CD14-positive monocyte (primary cell): ENCODE measurements at regions not wholly inside any gene's neighbourhood (a gene's known extent, or its start where the extent isn't known, plus 50 kb on each side); places are given as distances from the start of the nearest gene placed in this dataset.

Source experiments
- DNase-seq, 3 donors: peaks; one replicate each; pipeline ENCODE4 v3.0.0-alpha.2; 2011 to 2022
- H2AFZ ChIP-seq: 2 replicates; pipeline ENCODE4 v1.6.0; 2012; ENCODE audit warnings: mild to moderate bottlenecking, low read depth, low read length, inconsistent platforms; ENCODE audit not compliant: insufficient read depth, poor library complexity, severe bottlenecking
- H3K27ac ChIP-seq, 2 donors: 1 replicate in 1 of 2; 2 replicates in 1 of 2; pipeline ENCODE4 v1.5.1; 2012 to 2013; ENCODE audit warnings: low read length in 2 of 2, control low read depth in 1 of 2, inconsistent platforms in 1 of 2, low read depth in 1 of 2, mild to moderate bottlenecking in 1 of 2
- H3K27me3 ChIP-seq, 2 donors: one replicate each; pipeline versions ENCODE4 v1.6.0 to v1.6.1; 2011 to 2013; ENCODE audit warnings: low read length in 2 of 2; ENCODE audit not compliant: control insufficient read depth in 2 of 2, insufficient read depth in 2 of 2
- H3K36me3 ChIP-seq, 2 donors: replicated peaks in 1 of 2; 1 replicate in 1 of 2; 2 replicates in 1 of 2; pipeline versions ENCODE4 v1.5.1 to v1.6.1; 2012 to 2013; ENCODE audit warnings: low read length in 2 of 2, control low read depth in 1 of 2, inconsistent platforms in 1 of 2, mild to moderate bottlenecking in 1 of 2; ENCODE audit not compliant: insufficient read depth in 2 of 2, control insufficient read depth in 1 of 2
- H3K4me1 ChIP-seq, 2 donors: 1 replicate in 1 of 2; 2 replicates in 1 of 2; pipeline versions ENCODE4 v1.5.1 to v1.6.1; 2012 to 2013; ENCODE audit warnings: low read length in 2 of 2, control low read depth in 1 of 2, inconsistent platforms in 1 of 2, mild to moderate bottlenecking in 1 of 2, moderate library complexity in 1 of 2; ENCODE audit not compliant: insufficient read depth in 2 of 2, control insufficient read depth in 1 of 2
- H3K4me2 ChIP-seq: replicated peaks from 2 replicates; pipeline ENCODE3; 2012; ENCODE audit warnings: low read length, moderate library complexity, mild to moderate bottlenecking; ENCODE audit not compliant: poor library complexity, severe bottlenecking; ENCODE audit errors: extremely low read depth
- H3K4me3 ChIP-seq, 3 experiments: fragments of 200-600 bp in 1 of 3; sonication (generic) in 1 of 3; replicated peaks in 1 of 3; 1 replicate in 2 of 3; 2 replicates in 1 of 3; pipeline ENCODE4 v1.5.1; 2011 to 2013; ENCODE audit warnings: low read length in 3 of 3, mild to moderate bottlenecking in 3 of 3, control low read depth in 2 of 3, low read depth in 2 of 3, inconsistent platforms in 1 of 3, moderate library complexity in 1 of 3
- H3K79me2 ChIP-seq: 2 replicates; pipeline ENCODE4 v1.6.0; 2012; ENCODE audit warnings: mild to moderate bottlenecking, control low read depth, inconsistent platforms, low read length, moderate library complexity; ENCODE audit not compliant: insufficient read depth
- H3K9ac ChIP-seq: 2 replicates; pipeline ENCODE4 v1.6.0; 2017; ENCODE audit warnings: low read length, mild to moderate bottlenecking; ENCODE audit not compliant: insufficient read depth, poor library complexity, severe bottlenecking
- H3K9me3 ChIP-seq, 2 donors: replicated peaks in 1 of 2; 1 replicate in 1 of 2; 2 replicates in 1 of 2; pipeline versions ENCODE4 v1.5.1 to v1.6.1; 2012 to 2013; ENCODE audit warnings: low read length in 2 of 2, control low read depth in 1 of 2; ENCODE audit not compliant: control insufficient read depth in 1 of 2, insufficient read depth in 1 of 2
- H4K20me1 ChIP-seq: 2 replicates; pipeline ENCODE4 v1.6.0; 2012; ENCODE audit warnings: mild to moderate bottlenecking, low read length, control low read depth, moderate library complexity; ENCODE audit not compliant: insufficient read depth
- H3K27ac Mint-ChIP-seq, 7 donors: one replicate each; pipeline ENCODE4 v1.8.0; 2020; ENCODE audit warnings: mild to moderate bottlenecking in 7 of 7, mixed read lengths in 7 of 7, moderate library complexity in 6 of 7, inconsistent platforms in 2 of 7
- H3K27me3 Mint-ChIP-seq, 3 donors: one replicate each; pipeline ENCODE4 v1.8.0; 2021 to 2022; ENCODE audit warnings: low read depth in 3 of 3, mild to moderate bottlenecking in 3 of 3, mixed read lengths in 3 of 3, moderate library complexity in 3 of 3, inconsistent platforms in 1 of 3
- H3K36me3 Mint-ChIP-seq, 2 donors: one replicate each; pipeline ENCODE4 v1.8.0; 2020; ENCODE audit warnings: mixed read lengths in 2 of 2, inconsistent platforms in 1 of 2, mild to moderate bottlenecking in 1 of 2
- H3K4me1 Mint-ChIP-seq: one replicate; pipeline ENCODE4 v1.8.0; 2020; ENCODE audit warnings: mild to moderate bottlenecking, mixed read lengths
- H3K4me3 Mint-ChIP-seq, 2 donors: one replicate each; pipeline ENCODE4 v1.8.0; 2020; ENCODE audit warnings: mild to moderate bottlenecking in 2 of 2, mixed read lengths in 2 of 2, moderate library complexity in 1 of 2
- H3K9me3 Mint-ChIP-seq, 7 donors: one replicate each; pipeline ENCODE4 v1.8.0; 2020 to 2022; ENCODE audit warnings: mixed read lengths in 7 of 7, mild to moderate bottlenecking in 6 of 7, moderate library complexity in 6 of 7, inconsistent platforms in 2 of 7
- CTCF ChIP-seq: fragments of 200-600 bp; IDR thresholded peaks from one replicate; pipeline ENCODE4 v1.8.0; 2022; ENCODE audit warnings: antibody characterized with exemption, mild to moderate bottlenecking
- WGBS: methylation state at CpG from one replicate; pipeline ENCODE4 v1.1.5; 2013; ENCODE audit warnings: missing lambda C conversion rate; ENCODE audit not compliant: insufficient coverage; 5-methylcytosine and 5-hydroxymethylcytosine counted together
- intact Hi-C, 2 donors: fragments of 100-400 bp; cut with micrococcal nuclease; formaldehyde crosslinking; loops; one replicate each; pipeline versions ENCODE4 v1.15.0 to v1.15.1; 2023

- H3K27me3 Mint-ChIP-seq: peaks cover 0 to 2% (median 0%) of the 10 kb centered on the region in 3 donors
- H3K9me3 Mint-ChIP-seq: peaks cover 0 to 4% (median 2%) of the 10 kb centered on the region in 7 donors
- H3K27ac Mint-ChIP-seq: no peak overlapping the region
- no peak for DNase-seq
- H3K36me3 Mint-ChIP-seq: no peaks in the 10 kb centered on the region
- no CpG with 5 or more reads among the region's 2 CpGs for WGBS
- H3K4me1 Mint-ChIP-seq: no peaks in the 10 kb centered on the region
- Histone ChIP-seq H2AFZ (no peak overlapping the region), H3K9ac (no peak overlapping the region), H3K27ac (no peak overlapping the region), H3K9me3 (no peaks in the 10 kb centered on the region), H3K4me3 (no peak overlapping the region), H3K27me3 (no peaks in the 10 kb centered on the region), H3K36me3 (no peaks in the 10 kb centered on the region), H4K20me1 (no peaks in the 10 kb centered on the region), H3K4me2 (no peak overlapping the region), H3K79me2 (no peaks in the 10 kb centered on the region), H3K4me1 (no peaks in the 10 kb centered on the region)
- no peak overlapping the region for H3K4me3 Mint-ChIP-seq
- TF ChIP-seq CTCF: no peak
- intact Hi-C loops: no loop called here
Observed at GRCh38 chr12:25759752-25760151, 198.7 kb upstream of the RASSF8 start.

- H3K4me3 Mint-ChIP-seq: no peak overlapping the region
- Histone ChIP-seq H3K79me2 (no peaks in the 10 kb centered on the region), H4K20me1 (no peaks in the 10 kb centered on the region), H3K4me2 (no peak overlapping the region), H2AFZ (no peak overlapping the region), H3K9ac (no peak overlapping the region), H3K4me1 (no peaks in the 10 kb centered on the region), H3K36me3 (no peaks in the 10 kb centered on the region), H3K27me3 (no peaks in the 10 kb centered on the region), H3K9me3 (no peaks in the 10 kb centered on the region), H3K27ac (no peak overlapping the region), H3K4me3 (no peak overlapping the region)
- DNase-seq: no peak
- H3K27me3 Mint-ChIP-seq: peaks cover 0 to 2% (median 0%) of the 10 kb centered on the region in 3 donors
- peaks cover 0 to 3% (median 2%) of the 10 kb centered on the region in 7 donors for H3K9me3 Mint-ChIP-seq
- TF ChIP-seq CTCF: no peak
- H3K36me3 Mint-ChIP-seq: no peaks in the 10 kb centered on the region
- no CpG with 5 or more reads among the region's 3 CpGs for WGBS
- H3K4me1 Mint-ChIP-seq: no peaks in the 10 kb centered on the region
- intact Hi-C loops: no loop called here
- no peak overlapping the region for H3K27ac Mint-ChIP-seq
Observed at GRCh38 chr12:25761356-25761755, 197.1 kb upstream of the RASSF8 start.
